MCF 10A (cell line): ENCODE measurements at regions not wholly inside any gene's neighbourhood (a gene's known extent, or its start where the extent isn't known, plus 50 kb on each side); places are given as distances from the start of the nearest gene placed in this dataset.

ENCODE experiments used
- BruUV-seq: library from RNA; stranded (reverse); fragments of 400-500 nt; replicated peaks from 2 replicates; lab custom pipeline; 2021; lab: Mats Ljungman, UMichigan
- CTCF ChIA-PET: fragments of 300-600 bp; sonication (Branson Sonifier 250); formaldehyde crosslinking; extraction: SDS; loops from one replicate; lab custom pipeline; 2021; ENCODE audit warnings: antibody characterized with exemption, inconsistent platforms; lab: Yijun Ruan, JAX
- POLR2A ChIA-PET: fragments of 300-600, 350-650 bp; sonication (Branson Sonifier 250); formaldehyde crosslinking; extraction: SDS; loops from one replicate; lab custom pipeline; 2020; ENCODE audit warnings: antibody characterized with exemption, inconsistent platforms; lab: Yijun Ruan, JAX
- DNase-seq: peaks from one replicate; pipeline ENCODE4 v3.0.0-alpha.2; 2018; ENCODE audit not compliant: unreplicated experiment
- H3K27ac Mint-ChIP-seq: one replicate; pipeline ENCODE4 v1.8.0; 2022; ENCODE audit warnings: mild to moderate bottlenecking, low read depth, mixed read lengths; ENCODE audit not compliant: unreplicated experiment
- H3K27me3 Mint-ChIP-seq: one replicate; pipeline ENCODE4 v1.8.0; 2022; ENCODE audit warnings: mixed read lengths; ENCODE audit not compliant: insufficient read depth, unreplicated experiment
- H3K36me3 Mint-ChIP-seq: one replicate; pipeline ENCODE4 v1.8.0; 2022; ENCODE audit warnings: mild to moderate bottlenecking, moderate library complexity, mixed read lengths; ENCODE audit not compliant: insufficient read depth, unreplicated experiment
- H3K4me1 Mint-ChIP-seq: one replicate; pipeline ENCODE4 v1.8.0; 2022; ENCODE audit warnings: mixed read lengths; ENCODE audit not compliant: insufficient read depth, unreplicated experiment
- H3K4me3 Mint-ChIP-seq: one replicate; pipeline ENCODE4 v1.8.0; 2022; ENCODE audit warnings: mild to moderate bottlenecking, moderate library complexity, mixed read lengths; ENCODE audit not compliant: unreplicated experiment
- H3K9me3 Mint-ChIP-seq: one replicate; pipeline ENCODE4 v1.8.0; 2022; ENCODE audit warnings: mixed read lengths; ENCODE audit not compliant: unreplicated experiment
- intact Hi-C: fragments of 100-400 bp; cut with micrococcal nuclease; formaldehyde crosslinking; loops from 2 replicates; pipeline ENCODE4 v1.14.1; 2022
- TF ChIP-seq, protein P1 (sequence below): fragments of 200-600 bp; IDR thresholded peaks from one replicate; pipeline ENCODE4 v1.8.0; 2022; ENCODE audit warnings: antibody characterized with exemption, mild to moderate bottlenecking; ENCODE audit not compliant: unreplicated experiment

DNA sequence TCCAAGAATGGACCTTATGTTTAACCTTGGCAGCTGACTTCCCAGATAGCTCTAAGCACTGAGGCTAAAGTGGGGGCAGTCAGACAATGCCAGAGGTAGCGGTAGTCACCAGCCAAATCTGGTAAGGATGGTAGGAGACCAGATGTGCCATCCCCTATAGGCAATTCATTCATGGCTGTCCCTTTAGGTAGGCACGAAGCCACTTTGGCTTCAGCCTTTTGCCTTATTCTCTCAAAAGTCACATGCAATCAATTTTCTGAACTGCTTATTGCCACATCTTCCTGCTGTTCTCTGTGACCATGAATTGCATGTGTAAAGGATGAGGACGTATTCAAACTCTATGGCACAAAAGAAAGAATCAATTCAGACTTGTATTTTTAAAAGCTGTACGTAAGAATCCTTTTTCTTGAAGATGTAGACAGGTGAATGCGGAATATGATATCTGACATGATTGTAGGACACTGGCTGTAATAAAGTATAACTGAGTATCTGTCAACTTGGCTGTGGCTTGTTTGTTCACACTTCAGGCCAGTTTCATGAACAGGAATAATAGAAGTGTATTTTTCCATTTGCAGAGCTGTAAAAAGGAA lies 611.7 kb downstream of the NR2F1-AS1 start:
- H3K36me3 Mint-ChIP-seq: no peaks in the 10 kb centered on the region
- no peaks in the 10 kb centered on the region for H3K9me3 Mint-ChIP-seq
- no peak overlapping the region for H3K27ac Mint-ChIP-seq
- H3K4me1 Mint-ChIP-seq: no peaks in the 10 kb centered on the region
- TF ChIP-seq, protein P1, sequence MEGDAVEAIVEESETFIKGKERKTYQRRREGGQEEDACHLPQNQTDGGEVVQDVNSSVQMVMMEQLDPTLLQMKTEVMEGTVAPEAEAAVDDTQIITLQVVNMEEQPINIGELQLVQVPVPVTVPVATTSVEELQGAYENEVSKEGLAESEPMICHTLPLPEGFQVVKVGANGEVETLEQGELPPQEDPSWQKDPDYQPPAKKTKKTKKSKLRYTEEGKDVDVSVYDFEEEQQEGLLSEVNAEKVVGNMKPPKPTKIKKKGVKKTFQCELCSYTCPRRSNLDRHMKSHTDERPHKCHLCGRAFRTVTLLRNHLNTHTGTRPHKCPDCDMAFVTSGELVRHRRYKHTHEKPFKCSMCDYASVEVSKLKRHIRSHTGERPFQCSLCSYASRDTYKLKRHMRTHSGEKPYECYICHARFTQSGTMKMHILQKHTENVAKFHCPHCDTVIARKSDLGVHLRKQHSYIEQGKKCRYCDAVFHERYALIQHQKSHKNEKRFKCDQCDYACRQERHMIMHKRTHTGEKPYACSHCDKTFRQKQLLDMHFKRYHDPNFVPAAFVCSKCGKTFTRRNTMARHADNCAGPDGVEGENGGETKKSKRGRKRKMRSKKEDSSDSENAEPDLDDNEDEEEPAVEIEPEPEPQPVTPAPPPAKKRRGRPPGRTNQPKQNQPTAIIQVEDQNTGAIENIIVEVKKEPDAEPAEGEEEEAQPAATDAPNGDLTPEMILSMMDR: no peak
- no TSS peak for BruUV-seq
- H3K27me3 Mint-ChIP-seq: no peaks in the 10 kb centered on the region
- ChIA-PET POLR2A (no interaction called here), CTCF (no interaction called here)
- H3K4me3 Mint-ChIP-seq: no peak overlapping the region
- intact Hi-C loops: no loop called here
- no peak for DNase-seq

DNA sequence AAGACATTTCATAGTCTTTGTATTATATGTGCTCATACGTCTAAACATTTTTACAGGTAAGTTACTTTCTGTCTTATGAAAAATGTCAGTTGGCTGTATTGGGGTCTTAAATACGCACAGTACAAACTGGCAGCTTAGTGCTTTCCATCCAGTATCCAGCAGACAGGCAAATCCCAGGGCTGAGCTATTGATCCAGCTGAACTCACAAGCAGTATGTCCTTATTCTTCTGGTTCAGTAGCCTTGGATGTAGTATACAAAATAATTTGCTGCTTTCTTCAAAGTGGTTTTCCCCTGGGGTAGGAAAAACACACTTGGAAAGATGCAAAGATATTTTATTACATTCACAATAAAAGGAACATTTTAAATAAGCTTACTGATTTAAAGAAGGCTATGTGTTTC lies 617.2 kb downstream of the NR2F1-AS1 start:
- Mint-ChIP-seq H3K9me3 (no peaks in the 10 kb centered on the region), H3K27ac (no peak overlapping the region), H3K4me3 (no peak overlapping the region), H3K4me1 (no peaks in the 10 kb centered on the region), H3K36me3 (no peaks in the 10 kb centered on the region), H3K27me3 (no peaks in the 10 kb centered on the region)
- ChIA-PET POLR2A (interaction anchor here (0.7 kb wide), 1 partner anchor 1082 kb away, joined by 3 read pairs; no protein-coding TSS in a partner anchor), CTCF (no interaction called here)
- intact Hi-C loops: no loop called here
- no TSS peak for BruUV-seq
- TF ChIP-seq, protein P1: no peak
- no peak for DNase-seq

DNA sequence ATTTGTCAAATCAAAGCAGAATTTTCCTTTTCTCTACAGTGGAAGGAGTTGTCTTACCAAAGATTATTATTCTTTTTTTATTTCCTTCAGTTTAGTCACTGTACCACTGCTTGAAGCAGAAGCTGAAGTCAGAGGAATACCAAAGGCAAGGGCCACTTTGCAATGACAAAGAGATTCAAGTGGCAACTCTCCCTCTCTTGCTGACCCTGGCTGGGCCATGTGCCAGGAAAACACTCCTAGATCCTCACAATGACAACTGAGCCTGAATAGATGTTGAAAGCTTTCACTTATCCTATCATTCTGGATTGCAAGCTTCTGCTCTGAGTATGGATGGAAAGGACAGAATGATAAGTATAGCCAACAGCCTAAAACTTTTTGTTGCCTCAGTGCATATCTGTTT lies 618.3 kb downstream of the NR2F1-AS1 start:
- intact Hi-C loops: no loop called here
- TF ChIP-seq, protein P1: no peak
- BruUV-seq: no TSS peak
- no peaks in the 10 kb centered on the region for H3K27me3 Mint-ChIP-seq
- no peak overlapping the region for H3K27ac Mint-ChIP-seq
- POLR2A ChIA-PET: interaction anchor here (0.6 kb wide), 1 partner anchor 17 kb away, joined by 3 read pairs; no protein-coding TSS in a partner anchor
- H3K4me3 Mint-ChIP-seq: no peak overlapping the region
- no peaks in the 10 kb centered on the region for H3K36me3 Mint-ChIP-seq
- no peaks in the 10 kb centered on the region for H3K4me1 Mint-ChIP-seq
- no peaks in the 10 kb centered on the region for H3K9me3 Mint-ChIP-seq
- CTCF ChIA-PET: interaction anchor here (0.6 kb wide), 1 partner anchor 22 kb away, joined by 3 read pairs; no protein-coding TSS in a partner anchor
- no peak for DNase-seq

GRCh38 chr5:92956886-92957285 lies 624.1 kb downstream of the NR2F1-AS1 start:
- no peaks in the 10 kb centered on the region for H3K36me3 Mint-ChIP-seq
- CTCF ChIA-PET: interaction anchor here (1.7 kb wide), 1 partner anchor 24 kb away, joined by 4 read pairs; no protein-coding TSS in a partner anchor
- no peak for DNase-seq
- no peak overlapping the region for H3K4me3 Mint-ChIP-seq
- intact Hi-C loops: no loop called here
- no TSS peak for BruUV-seq
- H3K27me3 Mint-ChIP-seq: no peaks in the 10 kb centered on the region
- no peaks in the 10 kb centered on the region for H3K4me1 Mint-ChIP-seq
- TF ChIP-seq, protein P1: no peak
- no peaks in the 10 kb centered on the region for H3K9me3 Mint-ChIP-seq
- POLR2A ChIA-PET: interaction anchor here (1.0 kb wide), 1 partner anchor 14 kb away, joined by 3 read pairs; no protein-coding TSS in a partner anchor
- H3K27ac Mint-ChIP-seq: no peak overlapping the region
